ENCODE measurements at regions not wholly inside any gene's neighbourhood (a gene's known extent, or its start where the extent isn't known, plus 50 kb on each side); places are given as distances from the start of the nearest gene placed in this dataset.

DNA sequence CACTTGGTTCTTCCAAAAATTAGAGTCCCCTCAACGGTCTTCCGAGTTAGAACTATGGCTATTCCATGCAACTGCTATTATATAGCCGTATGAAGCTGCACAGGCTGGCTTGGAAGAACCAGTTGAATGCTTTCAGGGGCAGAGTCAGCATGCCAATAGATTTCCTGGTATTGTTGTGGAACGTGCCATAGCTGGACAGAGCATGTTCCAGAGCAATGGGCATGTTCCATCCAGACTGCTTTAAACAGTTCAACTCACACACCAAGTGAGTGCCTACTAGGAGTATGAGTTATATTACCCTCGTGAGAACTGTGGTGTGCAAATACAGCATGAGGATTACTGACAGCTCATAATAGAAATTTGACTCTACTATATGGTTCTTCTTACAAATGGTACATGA, 682.0 kb downstream of the SATB2 start:
- no peak for TF ChIP-seq POLR2A (IDR thresholded peaks at IDR 0.05; ENCODE audit: low read length)
- TF ChIP-seq GATA1 (IDR thresholded peaks at IDR 0.05; ENCODE audit: low read depth, low read length) = no peak
